ENCODE measurements at regions not wholly inside any gene's neighbourhood (a gene's known extent, or its start where the extent isn't known, plus 50 kb on each side); places are given as distances from the start of the nearest gene placed in this dataset.

- TF ChIP-seq MZF1 (CRISPR knock-in tag; IDR thresholded peaks at IDR 0.05; ENCODE audit: borderline replicate concordance) (no peak), ZNF276 (CRISPR knock-in tag; IDR thresholded peaks at IDR 0.05; ENCODE audit: low read depth) (no peak), ZNF879 (CRISPR knock-in tag; IDR thresholded peaks at IDR 0.05) (no peak), THAP11 (CRISPR knock-in tag; IDR thresholded peaks at IDR 0.05) (peak; percentile 59), ZNF10 (CRISPR knock-in tag; IDR thresholded peaks at IDR 0.05; ENCODE audit: borderline replicate concordance, low read depth) (no peak), ZMAT3 (CRISPR knock-in tag; conservative IDR thresholded peaks at IDR 0.05) (no peak), GATAD1 (CRISPR knock-in tag; IDR thresholded peaks at IDR 0.05) (no peak), ZBTB20 (CRISPR knock-in tag; IDR thresholded peaks at IDR 0.05; ENCODE audit: borderline replicate concordance, low read depth) (no peak), ZBTB1 (CRISPR knock-in tag; IDR thresholded peaks at IDR 0.05; ENCODE audit: borderline replicate concordance) (no peak), ZNF781 (CRISPR knock-in tag; IDR thresholded peaks at IDR 0.05; ENCODE audit: borderline replicate concordance, not compliant biosample characterization) (no peak), ZFP41 (CRISPR knock-in tag; IDR thresholded peaks at IDR 0.05; ENCODE audit: borderline replicate concordance) (no peak), MIER2 (CRISPR knock-in tag; IDR thresholded peaks at IDR 0.05) (no peak), ZNF430 (CRISPR knock-in tag; IDR thresholded peaks at IDR 0.05) (no peak), POGZ (CRISPR knock-in tag; IDR thresholded peaks at IDR 0.05) (peak; percentile 81), ZNF552 (CRISPR knock-in tag; IDR thresholded peaks at IDR 0.05; ENCODE audit: borderline replicate concordance) (no peak), ZNF816 (CRISPR knock-in tag; IDR thresholded peaks at IDR 0.05; ENCODE audit: borderline replicate concordance) (no peak), ZBTB10 (CRISPR knock-in tag; IDR thresholded peaks at IDR 0.05; ENCODE audit: borderline replicate concordance) (no peak), ZNF766 (CRISPR knock-in tag; IDR thresholded peaks at IDR 0.05; ENCODE audit: borderline replicate concordance) (no peak), KDM3A (CRISPR knock-in tag; IDR thresholded peaks at IDR 0.05; ENCODE audit: low read depth) (no peak), MTERF4 (CRISPR knock-in tag; IDR thresholded peaks at IDR 0.05) (no peak), TEAD2 (CRISPR knock-in tag; IDR thresholded peaks at IDR 0.05) (no peak), FOXC1 (CRISPR knock-in tag; IDR thresholded peaks at IDR 0.05; ENCODE audit: borderline replicate concordance) (no peak), HOXA5 (CRISPR knock-in tag; IDR thresholded peaks at IDR 0.05) (no peak), PRPF4 (IDR thresholded peaks at IDR 0.05; ENCODE audit: low read depth, low read length, poor library complexity, severe bottlenecking) (no peak), ZBTB38 (CRISPR knock-in tag; IDR thresholded peaks at IDR 0.05) (no peak), JUNB (CRISPR knock-in tag; IDR thresholded peaks at IDR 0.05; ENCODE audit: borderline replicate concordance) (no peak), ZSCAN12 (CRISPR knock-in tag; IDR thresholded peaks at IDR 0.05) (no peak), SUZ12 (IDR thresholded peaks at IDR 0.05; ENCODE audit: low read depth, low read length) (no peak)
These were observed 98.9 kb downstream of the EOMES start (continued) for GRCh38 chr3:27623085-27623753.
